Kidney (tissue), 13 donors: ENCODE measurements at regions not wholly inside any gene's neighbourhood (a gene's known extent, or its start where the extent isn't known, plus 50 kb on each side); places are given as distances from the start of the nearest gene placed in this dataset.
A peak's percentile ranks its signal among the peaks of the same experiment; 100 is the strongest.

Experiments used
- DNase-seq, 5 donors: peaks; one replicate each; pipeline ENCODE4 v3.0.0-alpha.2; 2013 to 2020
- FAIRE-seq: peaks from 2 replicates; lab custom pipeline; 2012; peaks lifted over from hg19 to GRCh38; lab: Jason Lieb, UNC
- H3K27ac ChIP-seq, 2 donors: one replicate each; pipeline ENCODE4 v1.7.0; 2013; ENCODE audit warnings: low read depth in 2 of 2, low read length in 2 of 2, inconsistent platforms in 1 of 2
- H3K27me3 ChIP-seq: one replicate; pipeline ENCODE4 v1.7.1; 2013; ENCODE audit warnings: low read length, inconsistent platforms; ENCODE audit not compliant: control insufficient read depth, insufficient read depth
- H3K36me3 ChIP-seq, 3 donors: one replicate each; pipeline versions ENCODE4 v1.7.0 to v1.7.1; 2013; ENCODE audit warnings: low read length in 3 of 3, control low read depth in 1 of 3, inconsistent platforms in 1 of 3; ENCODE audit not compliant: insufficient read depth in 3 of 3, control insufficient read depth in 2 of 3
- H3K4me1 ChIP-seq, 3 donors: one replicate each; pipeline versions ENCODE4 v1.7.0 to v1.7.1; 2013; ENCODE audit warnings: low read length in 3 of 3, inconsistent platforms in 1 of 3, low read depth in 1 of 3; ENCODE audit not compliant: control insufficient read depth in 2 of 3, insufficient read depth in 2 of 3
- H3K4me3 ChIP-seq, 3 donors: one replicate each; pipeline versions ENCODE4 v1.7.0 to v1.8.1; 2013; ENCODE audit warnings: low read length in 3 of 3, control low read depth in 1 of 3, inconsistent platforms in 1 of 3
- H3K9ac ChIP-seq, 3 donors: one replicate each; pipeline versions ENCODE4 v1.7.0 to v1.7.1; 2013; ENCODE audit warnings: low read length in 3 of 3, control low read depth in 1 of 3, inconsistent platforms in 1 of 3
- H3K9me3 ChIP-seq, 3 donors: one replicate each; pipeline versions ENCODE4 v1.7.0 to v1.7.1; 2013; ENCODE audit warnings: low read length in 3 of 3, control low read depth in 1 of 3, inconsistent platforms in 1 of 3; ENCODE audit not compliant: control insufficient read depth in 2 of 3, insufficient read depth in 1 of 3
- CTCF ChIP-seq: IDR thresholded peaks from 3 replicates; pipeline ENCODE4 v1.5.1; 2012; ENCODE audit warnings: mild to moderate bottlenecking, moderate library complexity, borderline replicate concordance; ENCODE audit not compliant: insufficient read depth; ENCODE audit errors: extremely low read depth
- intact Hi-C: fragments of 100-400 bp; cut with DNase I; formaldehyde crosslinking; loops from one replicate; pipeline ENCODE4 v1.11.1; 2022
- donor health status: control.
- donor health status: control.
- donor health status: control.
- donor health status: control.
- donor health status: control.
- donor health status: DM: yes; HTN: yes; CAD: no.
- donor health status: Normal renal cell carcinoma (clear cell type).

- DNase-seq (no peak), FAIRE-seq (peak; percentile 39)
- intact Hi-C loops = no loop called here
- no peaks in the 10 kb centered on the region for H3K27me3 ChIP-seq
- H3K36me3 ChIP-seq = no peaks in the 10 kb centered on the region
- no peak overlapping the region for H3K9ac ChIP-seq
- no peak for TF ChIP-seq CTCF
- no peak overlapping the region for H3K4me3 ChIP-seq
- no peak overlapping the region for H3K27ac ChIP-seq
- no peaks in the 10 kb centered on the region for H3K4me1 ChIP-seq
- no peaks in the 10 kb centered on the region for H3K9me3 ChIP-seq
Measured at GRCh38 chr18:67068608-67069007, 447.9 kb downstream of the DSEL start.

- FAIRE-seq (no peak), DNase-seq (no peak)
- H3K9ac ChIP-seq = no peak overlapping the region
- no peak overlapping the region for H3K27ac ChIP-seq
- no peak for TF ChIP-seq CTCF
- H3K9me3 ChIP-seq = no peaks in the 10 kb centered on the region
- no peak overlapping the region for H3K4me3 ChIP-seq
- H3K36me3 ChIP-seq = no peaks in the 10 kb centered on the region
- H3K4me1 ChIP-seq = no peaks in the 10 kb centered on the region
- intact Hi-C loops = no loop called here
- H3K27me3 ChIP-seq = no peaks in the 10 kb centered on the region
Measured at GRCh38 chr18:67047334-67047733, 443.4 kb upstream of the CDH19 start.

GRCh38 chr18:67043276-67043675 lies 439.4 kb upstream of the CDH19 start:
- Histone ChIP-seq H3K9ac (no peak overlapping the region), H3K9me3 (no peaks in the 10 kb centered on the region), H3K4me3 (no peak overlapping the region), H3K4me1 (no peaks in the 10 kb centered on the region), H3K36me3 (no peaks in the 10 kb centered on the region), H3K27me3 (no peaks in the 10 kb centered on the region), H3K27ac (no peak overlapping the region)
- no peak for TF ChIP-seq CTCF
- intact Hi-C loops = no loop called here
- FAIRE-seq (no peak), DNase-seq (peak in 1 of 5 donors; percentile 52)

GRCh38 chr18:67041334-67041733 lies 437.4 kb upstream of the CDH19 start:
- no peak for FAIRE-seq
- no peaks in the 10 kb centered on the region for H3K4me1 ChIP-seq
- intact Hi-C loops = no loop called here
- H3K9ac ChIP-seq = no peak overlapping the region
- H3K4me3 ChIP-seq = no peak overlapping the region
- H3K27ac ChIP-seq = no peak overlapping the region
- TF ChIP-seq CTCF = no peak
- H3K9me3 ChIP-seq = no peaks in the 10 kb centered on the region
- no peaks in the 10 kb centered on the region for H3K36me3 ChIP-seq
- DNase-seq = no peak
- no peaks in the 10 kb centered on the region for H3K27me3 ChIP-seq
